HG02571 (cell line): ENCODE measurements at regions not wholly inside any gene's neighbourhood (a gene's known extent, or its start where the extent isn't known, plus 50 kb on each side); places are given as distances from the start of the nearest gene placed in this dataset.
"Not testable (repeated sequence)": the region's sequence is repeated elsewhere in the genome, so short reads cannot be mapped to it uniquely, and the experiment has no call there.

Source experiments
- ATAC-seq: cut with Tn5 transposase; IDR thresholded peaks from one replicate; pipeline ENCODE4 v1.9.1; 2021; ENCODE audit warnings: mild to moderate bottlenecking, moderate library complexity; ENCODE audit not compliant: unreplicated experiment

- ATAC-seq: no peak
Observed at GRCh38 chr2:191476901-191477300, 201.0 kb upstream of the NABP1 start.

- ATAC-seq: no peak
Observed at GRCh38 chr2:191478799-191479679, 198.9 kb upstream of the NABP1 start.

- ATAC-seq: no peak
Observed at GRCh38 chr2:191479680-191480023, 198.3 kb upstream of the NABP1 start.

GRCh38 chr2:191481305-191482070, 196.4 kb upstream of the NABP1 start:
- ATAC-seq: no peak

GRCh38 chr2:191483117-191483516, 194.8 kb upstream of the NABP1 start:
- no peak for ATAC-seq

GRCh38 chr2:191486584-191487320, 191.2 kb upstream of the NABP1 start:
- ATAC-seq: no peak

- no peak for ATAC-seq
Observed at GRCh38 chr2:191488135-191488534, 189.8 kb upstream of the NABP1 start.

GRCh38 chr2:191489177-191489576, 188.8 kb upstream of the NABP1 start:
- ATAC-seq: no peak

GRCh38 chr2:191496838-191497237, 181.1 kb upstream of the NABP1 start:
- ATAC-seq: no peak

GRCh38 chr2:191497822-191498221, 180.1 kb upstream of the NABP1 start:
- ATAC-seq: no peak

GRCh38 chr2:191499050-191499449, 178.9 kb upstream of the NABP1 start:
- no peak for ATAC-seq

GRCh38 chr2:191499874-191500565, 177.9 kb upstream of the NABP1 start:
- ATAC-seq: no peak

- ATAC-seq: no peak
Observed at GRCh38 chr2:191500566-191500883, 177.4 kb upstream of the NABP1 start.

GRCh38 chr2:191500884-191501560, 176.9 kb upstream of the NABP1 start:
- ATAC-seq: no peak

GRCh38 chr2:191501561-191502168, 176.3 kb upstream of the NABP1 start:
- ATAC-seq: no peak

GRCh38 chr2:191506515-191506914, 171.4 kb upstream of the NABP1 start:
- ATAC-seq: no peak

- not testable (repeated sequence) for ATAC-seq
Observed at GRCh38 chr2:191507252-191507853, 170.6 kb upstream of the NABP1 start.

- no peak for ATAC-seq
Observed at GRCh38 chr2:191508738-191509137, 169.2 kb upstream of the NABP1 start.

GRCh38 chr2:191512216-191512835, 165.6 kb upstream of the NABP1 start:
- ATAC-seq: no peak
